GM12878 (cell line): ENCODE measurements at regions not wholly inside any gene's neighbourhood (a gene's known extent, or its start where the extent isn't known, plus 50 kb on each side); places are given as distances from the start of the nearest gene placed in this dataset.

Experiments used
- ATAC-seq: fragments of 200-7000 bp; cut with Tn5 transposase; 3 replicates; pipeline ENCODE4 v1.9.1; 2020; ENCODE audit warnings: mild to moderate bottlenecking, moderate library complexity
- BruUV-seq: library from RNA; stranded (reverse); fragments of 400-500 nt; replicated peaks from 2 replicates; lab custom pipeline; 2021; lab: Mats Ljungman, UMichigan
- CTCF ChIA-PET: fragments of 300-600 bp; sonication (Branson Sonifier 250); formaldehyde crosslinking; extraction: SDS; loops from one replicate; lab custom pipeline; 2021; ENCODE audit warnings: inconsistent platforms; lab: Yijun Ruan, JAX
- POLR2A ChIA-PET: fragments of 350-600 bp; formaldehyde crosslinking; extraction: SDS; loops from one replicate; lab custom pipeline; 2021; ENCODE audit warnings: inconsistent platforms; lab: Charles Lee
- RAD21 ChIA-PET: fragments of 300-600 bp; sonication (Branson Sonifier 250); formaldehyde crosslinking; loops from one replicate; lab custom pipeline; 2023; ENCODE audit warnings: antibody characterized with exemption; ENCODE audit not compliant: unreplicated experiment; lab: Charles Lee
- SMC1A ChIA-PET: fragments of 300-600 bp; sonication (Branson Sonifier 250); formaldehyde crosslinking; loops from one replicate; lab custom pipeline; 2023; ENCODE audit not compliant: unreplicated experiment, uncharacterized antibody; lab: Charles Lee
- DNase-seq: peaks from one replicate; pipeline ENCODE4 v3.0.0-alpha.2; 2011; ENCODE audit warnings: low read depth, low spot score
- FAIRE-seq: peaks from 3 replicates; lab custom pipeline; 2011; peaks lifted over from hg19 to GRCh38; lab: Jason Lieb, UNC
- H2AFZ ChIP-seq: 2 replicates; pipeline ENCODE4 v1.6.0; 2011; ENCODE audit warnings: low read depth, low read length, control low read depth; ENCODE audit not compliant: control insufficient read depth
- H3K27ac ChIP-seq: 2 replicates; pipeline ENCODE4 v1.5.1; 2011; ENCODE audit warnings: control low read depth; ENCODE audit not compliant: control insufficient read depth, insufficient read depth
- H3K27me3 ChIP-seq, 2 experiments: replicated peaks in 1 of 2; 2 replicates each; pipeline versions ENCODE4 v1.6.0 to v1.6.1; 2011; ENCODE audit warnings: low read length in 1 of 2; ENCODE audit not compliant: control insufficient read depth in 2 of 2, insufficient read depth in 2 of 2
- H3K36me3 ChIP-seq, 2 experiments: 2 replicates each; pipeline ENCODE4 v1.5.1; 2011; ENCODE audit warnings: low read length in 1 of 2; ENCODE audit not compliant: control insufficient read depth in 2 of 2, insufficient read depth in 2 of 2
- H3K4me1 ChIP-seq: 2 replicates; pipeline ENCODE4 v1.6.1; 2011; ENCODE audit warnings: mild to moderate bottlenecking, low read length, moderate library complexity, mixed read lengths; ENCODE audit not compliant: control insufficient read depth, insufficient read depth
- H3K4me2 ChIP-seq: 2 replicates; pipeline ENCODE4 v1.6.0; 2011; ENCODE audit warnings: control low read depth; ENCODE audit not compliant: control insufficient read depth, insufficient read depth
- H3K4me3 ChIP-seq: fragments of 200-600 bp; sonication (generic); 2 replicates; pipeline ENCODE4 v1.5.1; 2016
- H3K79me2 ChIP-seq: 2 replicates; pipeline ENCODE4 v1.6.0; 2011; ENCODE audit warnings: low read length; ENCODE audit not compliant: control insufficient read depth, insufficient read depth
- H3K9ac ChIP-seq: 2 replicates; pipeline ENCODE4 v1.8.0; 2011; ENCODE audit warnings: low read length, control low read depth, mixed read lengths; ENCODE audit not compliant: control insufficient read depth, insufficient read depth
- H3K9me3 ChIP-seq: replicated peaks from 3 replicates; pipeline ENCODE4 v1.5.1; 2011; ENCODE audit warnings: mild to moderate bottlenecking, low read length; ENCODE audit not compliant: control insufficient read depth, insufficient read depth
- H4K20me1 ChIP-seq: 2 replicates; pipeline ENCODE4 v1.6.0; 2011; ENCODE audit not compliant: control insufficient read depth, insufficient read depth
- CEBPZ ChIP-seq: fragments of 150-350 bp; IDR thresholded peaks from 2 replicates; pipeline ENCODE4 v1.6.1; 2016; ENCODE audit warnings: low read depth, low read length
- CREB1 ChIP-seq: IDR thresholded peaks from 2 replicates; pipeline ENCODE4 v1.6.1; 2012; ENCODE audit warnings: low read depth, mild to moderate bottlenecking, inconsistent platforms
- FOXK2 ChIP-seq: fragments of 450-650 bp; IDR thresholded peaks from 2 replicates; pipeline ENCODE4 v1.6.1; 2017; ENCODE audit warnings: mild to moderate bottlenecking, moderate library complexity
- HDGF ChIP-seq: fragments of 450-650 bp; IDR thresholded peaks from 2 replicates; pipeline ENCODE4 v1.6.1; 2016; ENCODE audit warnings: antibody characterized with exemption
- NR2C1 ChIP-seq: fragments of 450-650 bp; IDR thresholded peaks from 2 replicates; pipeline ENCODE4 v1.6.1; 2017; ENCODE audit warnings: antibody characterized with exemption, mild to moderate bottlenecking, moderate library complexity
- PRDM15 ChIP-seq: fragments of 450-650 bp; formaldehyde crosslinking; IDR thresholded peaks from 2 replicates; pipeline ENCODE4 v1.4.0; 2020; ENCODE audit warnings: mild to moderate bottlenecking, moderate library complexity
- SMAD5 ChIP-seq: IDR thresholded peaks from 2 replicates; pipeline ENCODE4 v1.6.1; 2016; ENCODE audit warnings: antibody characterized with exemption, low read depth
- SPI1 ChIP-seq: IDR thresholded peaks from 2 replicates; pipeline ENCODE4 v1.6.1; 2011; ENCODE audit warnings: low read depth, mild to moderate bottlenecking, low read length, moderate library complexity, borderline replicate concordance; ENCODE audit not compliant: insufficient read depth
- ZBTB33 ChIP-seq: fragments of 450-650 bp; IDR thresholded peaks from 2 replicates; pipeline ENCODE4 v1.6.1; 2017; ENCODE audit warnings: mild to moderate bottlenecking
- WGBS: methylation state at CpG from one replicate; pipeline ENCODE4 v1.1.6; 2016; ENCODE audit warnings: low lambda C conversion rate; ENCODE audit not compliant: insufficient replicate concordance, insufficient coverage; ENCODE audit errors: missing lambda C conversion rate; 5-methylcytosine and 5-hydroxymethylcytosine counted together
- in situ Hi-C: fragments of 300-500 bp; cut with MboI; formaldehyde crosslinking; loops from 9 replicates; pipeline ENCODE4 v1.14.3; 2018; ENCODE audit warnings: mixed read lengths
- intact Hi-C: fragments of 100-400 bp; cut with micrococcal nuclease; formaldehyde crosslinking; loops from one replicate; pipeline ENCODE4 v1.14.2; 2022; ENCODE audit not compliant: unreplicated experiment
- TF ChIP-seq, protein P1 (sequence below): fragments of 450-650 bp; IDR thresholded peaks from 2 replicates; pipeline ENCODE4 v1.6.1; 2017; ENCODE audit warnings: borderline replicate concordance
- TF ChIP-seq, protein P2 (sequence below): fragments of 450-650 bp; IDR thresholded peaks from 2 replicates; pipeline ENCODE4 v1.6.1; 2016; ENCODE audit warnings: mild to moderate bottlenecking

GRCh38 chr1:232690285-232690935, 60.5 kb upstream of the SIPA1L2 start:
- no peak overlapping the region for H2AFZ ChIP-seq
- intact Hi-C loops (no loop called here), in situ Hi-C loops (no loop called here)
- H3K9me3 ChIP-seq: no peaks in the 10 kb centered on the region
- ChIA-PET POLR2A (no interaction called here), CTCF (no interaction called here), RAD21 (no interaction called here), SMC1A (interaction anchor here (0.6 kb wide), 1 partner anchor 237 kb away, joined by 4 read pairs; no protein-coding TSS in a partner anchor)
- no peak for FAIRE-seq
- no peak overlapping the region for H3K4me3 ChIP-seq
- 11% methylated on average over 8 of the region's 8 CpGs for WGBS
- no peaks in the 10 kb centered on the region for H4K20me1 ChIP-seq
- no peaks in the 10 kb centered on the region; a peak in 1 of 4 replicates for H3K27me3 ChIP-seq
- no peaks in the 10 kb centered on the region for H3K4me1 ChIP-seq
- H3K27ac ChIP-seq: no peak overlapping the region
- no peaks in the 10 kb centered on the region for H3K36me3 ChIP-seq
- no peak for ATAC-seq
- H3K79me2 ChIP-seq: no peaks in the 10 kb centered on the region
- no TSS peak for BruUV-seq
- no peak for DNase-seq
- no peak overlapping the region for H3K9ac ChIP-seq
- no peak overlapping the region for H3K4me2 ChIP-seq
- TF ChIP-seq CEBPZ: no peak
- TF ChIP-seq, protein P1, sequence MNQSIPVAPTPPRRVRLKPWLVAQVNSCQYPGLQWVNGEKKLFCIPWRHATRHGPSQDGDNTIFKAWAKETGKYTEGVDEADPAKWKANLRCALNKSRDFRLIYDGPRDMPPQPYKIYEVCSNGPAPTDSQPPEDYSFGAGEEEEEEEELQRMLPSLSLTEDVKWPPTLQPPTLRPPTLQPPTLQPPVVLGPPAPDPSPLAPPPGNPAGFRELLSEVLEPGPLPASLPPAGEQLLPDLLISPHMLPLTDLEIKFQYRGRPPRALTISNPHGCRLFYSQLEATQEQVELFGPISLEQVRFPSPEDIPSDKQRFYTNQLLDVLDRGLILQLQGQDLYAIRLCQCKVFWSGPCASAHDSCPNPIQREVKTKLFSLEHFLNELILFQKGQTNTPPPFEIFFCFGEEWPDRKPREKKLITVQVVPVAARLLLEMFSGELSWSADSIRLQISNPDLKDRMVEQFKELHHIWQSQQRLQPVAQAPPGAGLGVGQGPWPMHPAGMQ: no peak
- TF ChIP-seq SPI1: no peak
- TF ChIP-seq CREB1: no peak
- TF ChIP-seq FOXK2: no peak
- TF ChIP-seq PRDM15 (CRISPR knock-in tag): no peak
- no peak for TF ChIP-seq NR2C1
- no peak for TF ChIP-seq SMAD5
- TF ChIP-seq HDGF: no peak
- TF ChIP-seq, protein P2, sequence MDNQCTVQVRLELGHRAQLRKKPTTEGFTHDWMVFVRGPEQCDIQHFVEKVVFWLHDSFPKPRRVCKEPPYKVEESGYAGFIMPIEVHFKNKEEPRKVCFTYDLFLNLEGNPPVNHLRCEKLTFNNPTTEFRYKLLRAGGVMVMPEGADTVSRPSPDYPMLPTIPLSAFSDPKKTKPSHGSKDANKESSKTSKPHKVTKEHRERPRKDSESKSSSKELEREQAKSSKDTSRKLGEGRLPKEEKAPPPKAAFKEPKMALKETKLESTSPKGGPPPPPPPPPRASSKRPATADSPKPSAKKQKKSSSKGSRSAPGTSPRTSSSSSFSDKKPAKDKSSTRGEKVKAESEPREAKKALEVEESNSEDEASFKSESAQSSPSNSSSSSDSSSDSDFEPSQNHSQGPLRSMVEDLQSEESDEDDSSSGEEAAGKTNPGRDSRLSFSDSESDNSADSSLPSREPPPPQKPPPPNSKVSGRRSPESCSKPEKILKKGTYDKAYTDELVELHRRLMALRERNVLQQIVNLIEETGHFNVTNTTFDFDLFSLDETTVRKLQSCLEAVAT: no peak
- TF ChIP-seq ZBTB33: no peak
